ENCODE measurements at regions not wholly inside any gene's neighbourhood (a gene's known extent, or its start where the extent isn't known, plus 50 kb on each side); places are given as distances from the start of the nearest gene placed in this dataset.

- 85 to 94% methylated on average over 2 of the region's 2 CpGs for WGBS, 2 donors
- DNase-seq: peak; percentile 9 to 33
- intact Hi-C loops (cut with DNase I): no loop called here
These were observed 142.6 kb upstream of the PPARGC1A start for GRCh38 chr4:24032371-24032989.

GRCh38 chr4:24026596-24026995 is 136.7 kb upstream of the PPARGC1A start:
- intact Hi-C loops (cut with DNase I): no loop called here
- WGBS, 2 donors: 92 to 94% methylated on average over 4 of the region's 4 CpGs
- DNase-seq: no peak
- no peaks in the 10 kb centered on the region for H3K4me1 ChIP-seq
- no peaks in the 10 kb centered on the region for H3K27me3 ChIP-seq
- no peaks in the 10 kb centered on the region for H3K9me3 ChIP-seq
- H3K4me3 ChIP-seq (replicated peaks in 1 of 3): no peak overlapping the region
- H3K27ac ChIP-seq: no peak overlapping the region
- TF ChIP-seq POLR2A (IDR thresholded peaks at IDR 0.05): no peak
- TF ChIP-seq CTCF (IDR thresholded peaks at IDR 0.05): no peak
- no peaks in the 10 kb centered on the region for H3K36me3 ChIP-seq

More at GRCh38 chr4:24032371-24032989, 142.6 kb upstream of the PPARGC1A start:
- Histone ChIP-seq H3K27ac (no peak overlapping the region), H3K4me3 (replicated peaks in 1 of 3) (no peak overlapping the region), H3K9me3 (no peaks in the 10 kb centered on the region), H3K27me3 (no peaks in the 10 kb centered on the region), H3K36me3 (no peaks in the 10 kb centered on the region), H3K4me1 (no peaks in the 10 kb centered on the region)
- TF ChIP-seq POLR2A (IDR thresholded peaks at IDR 0.05) (no peak), CTCF (IDR thresholded peaks at IDR 0.05) (peak in 3 of 6 experiments; percentile 19 to 34 (median 30))

- Histone ChIP-seq H3K27me3 (no peaks in the 10 kb centered on the region), H3K4me3 (replicated peaks in 1 of 3) (no peak overlapping the region), H3K4me1 (no peaks in the 10 kb centered on the region), H3K36me3 (no peaks in the 10 kb centered on the region), H3K27ac (no peak overlapping the region), H3K9me3 (no peaks in the 10 kb centered on the region)
- TF ChIP-seq CTCF (IDR thresholded peaks at IDR 0.05): no peak
- TF ChIP-seq POLR2A (IDR thresholded peaks at IDR 0.05): no peak
- DNase-seq: no peak
- WGBS, 2 donors: 87 to 93% methylated on average over 4 of the region's 4 CpGs
- intact Hi-C loops (cut with DNase I): no loop called here
These were observed 134.8 kb upstream of the PPARGC1A start for GRCh38 chr4:24024605-24025004.

GRCh38 chr4:24024157-24024556 is 134.3 kb upstream of the PPARGC1A start:
- Histone ChIP-seq H3K27me3 (no peaks in the 10 kb centered on the region), H3K36me3 (no peaks in the 10 kb centered on the region), H3K27ac (no peak overlapping the region), H3K4me1 (no peaks in the 10 kb centered on the region), H3K4me3 (replicated peaks in 1 of 3) (no peak overlapping the region), H3K9me3 (no peaks in the 10 kb centered on the region)
- intact Hi-C loops (cut with DNase I): no loop called here
- no peak for DNase-seq
- no peak for TF ChIP-seq CTCF (IDR thresholded peaks at IDR 0.05)
- TF ChIP-seq POLR2A (IDR thresholded peaks at IDR 0.05): no peak
- 81 to 87% methylated on average over 4 of the region's 4 CpGs for WGBS, 2 donors

- 86 to 87% methylated on average over 1 of the region's 1 CpG for WGBS, 2 donors
- Histone ChIP-seq H3K4me1 (no peaks in the 10 kb centered on the region), H3K36me3 (no peaks in the 10 kb centered on the region), H3K27me3 (no peaks in the 10 kb centered on the region), H3K4me3 (replicated peaks in 1 of 3) (no peak overlapping the region), H3K9me3 (no peaks in the 10 kb centered on the region), H3K27ac (no peak overlapping the region)
- DNase-seq: no peak
- intact Hi-C loops (cut with DNase I): no loop called here
- TF ChIP-seq CTCF (IDR thresholded peaks at IDR 0.05) (no peak), POLR2A (IDR thresholded peaks at IDR 0.05) (no peak)
These were observed 125.9 kb upstream of the PPARGC1A start for GRCh38 chr4:24015782-24016181.
